IMR-90 (cell line): ENCODE measurements at regions not wholly inside any gene's neighbourhood (a gene's known extent, or its start where the extent isn't known, plus 50 kb on each side); places are given as distances from the start of the nearest gene placed in this dataset.

Experiments
- ATAC-seq: fragments of 200-7000 bp; cut with Tn5 transposase; 2 replicates; pipeline ENCODE4 v1.9.1; 2020; ENCODE audit warnings: low read depth, mild to moderate bottlenecking, moderate library complexity
- BruUV-seq: library from RNA; stranded (reverse); fragments of 400-500 nt; replicated peaks from 2 replicates; lab custom pipeline; 2021; lab: Mats Ljungman, UMichigan
- CTCF ChIA-PET: fragments of 300-600 bp; formaldehyde crosslinking; extraction: SDS; loops from one replicate; lab custom pipeline; 2021; ENCODE audit warnings: antibody characterized with exemption; lab: Yijun Ruan, JAX
- POLR2A ChIA-PET: fragments of 300-600 bp; sonication (Branson Sonifier 250); formaldehyde crosslinking; loops from one replicate; lab custom pipeline; 2022; ENCODE audit warnings: antibody characterized with exemption; ENCODE audit not compliant: unreplicated experiment; lab: Charles Lee
- DNase-seq: peaks from one replicate; pipeline ENCODE4 v3.0.0; 2013
- H2AFZ ChIP-seq: replicated peaks from 2 replicates; pipeline ENCODE3; 2013; ENCODE audit warnings: low read length, mild to moderate bottlenecking; ENCODE audit not compliant: poor library complexity
- H2AK5ac ChIP-seq: 2 replicates; pipeline ENCODE4 v1.6.1; 2013; ENCODE audit warnings: low read depth, low read length, inconsistent platforms
- H2AK9ac ChIP-seq: replicated peaks from 2 replicates; pipeline ENCODE3; 2013; ENCODE audit warnings: mild to moderate bottlenecking, low read depth, low read length, moderate library complexity; ENCODE audit not compliant: poor library complexity
- H2BK120ac ChIP-seq: 2 replicates; pipeline ENCODE4 v1.6.1; 2013; ENCODE audit warnings: low read depth, low read length, inconsistent platforms
- H2BK15ac ChIP-seq: 3 replicates; pipeline ENCODE4 v1.6.1; 2013; ENCODE audit warnings: low read depth, low read length, inconsistent platforms
- H2BK20ac ChIP-seq: 2 replicates; pipeline ENCODE4 v1.6.1; 2013; ENCODE audit warnings: low read depth, mild to moderate bottlenecking, inconsistent platforms, low read length, moderate library complexity
- H2BK5ac ChIP-seq: 2 replicates; pipeline ENCODE4 v1.6.1; 2013; ENCODE audit warnings: mild to moderate bottlenecking, low read depth, low read length, inconsistent platforms; ENCODE audit not compliant: poor library complexity, severe bottlenecking
- H3K14ac ChIP-seq: replicated peaks from 2 replicates; pipeline ENCODE4 v1.6.1; 2013; ENCODE audit warnings: low read depth, low read length, inconsistent platforms
- H3K18ac ChIP-seq: 2 replicates; pipeline ENCODE4 v1.6.1; 2013; ENCODE audit warnings: low read depth, low read length, control low read depth
- H3K23ac ChIP-seq: 2 replicates; pipeline ENCODE4 v1.6.1; 2013; ENCODE audit warnings: low read depth, low read length, inconsistent platforms
- H3K27ac ChIP-seq: 2 replicates; pipeline ENCODE4 v1.5.1; 2013; ENCODE audit warnings: mild to moderate bottlenecking, control low read depth, low read length; ENCODE audit not compliant: insufficient read depth
- H3K27me3 ChIP-seq: 2 replicates; pipeline ENCODE4 v1.6.1; 2013; ENCODE audit warnings: low read length; ENCODE audit not compliant: control insufficient read depth, insufficient read depth
- H3K36me3 ChIP-seq: 2 replicates; pipeline ENCODE4 v1.6.1; 2013; ENCODE audit warnings: low read length, mixed read lengths; ENCODE audit not compliant: control insufficient read depth, insufficient read depth
- H3K4ac ChIP-seq: 2 replicates; pipeline ENCODE4 v1.6.1; 2013; ENCODE audit warnings: low read depth, low read length, inconsistent platforms
- H3K4me1 ChIP-seq: 2 replicates; pipeline ENCODE4 v1.6.1; 2013; ENCODE audit warnings: low read length, mixed read lengths; ENCODE audit not compliant: control insufficient read depth, insufficient read depth
- H3K4me2 ChIP-seq: 2 replicates; pipeline ENCODE4 v1.6.1; 2013; ENCODE audit warnings: low read depth, mild to moderate bottlenecking, control low read depth, low read length, moderate library complexity
- H3K4me3 ChIP-seq: 2 replicates; pipeline ENCODE4 v1.5.1; 2013; ENCODE audit warnings: low read depth, mild to moderate bottlenecking, control low read depth, low read length, moderate library complexity; ENCODE audit not compliant: insufficient read depth
- H3K56ac ChIP-seq: 2 replicates; pipeline ENCODE4 v1.6.1; 2013; ENCODE audit warnings: low read length, inconsistent platforms; ENCODE audit not compliant: insufficient read depth; ENCODE audit errors: extremely low read depth
- H3K79me1 ChIP-seq, 2 experiments: 2 replicates each; pipeline ENCODE4 v1.6.1; 2013; ENCODE audit warnings: low read length in 2 of 2, inconsistent platforms in 1 of 2, low read depth in 1 of 2
- H3K9ac ChIP-seq: 2 replicates; pipeline ENCODE4 v1.6.1; 2013; ENCODE audit warnings: low read depth, low read length, control low read depth
- H3K9me1 ChIP-seq: 2 replicates; pipeline ENCODE4 v1.6.1; 2013; ENCODE audit warnings: low read length, inconsistent platforms; ENCODE audit not compliant: insufficient read depth
- H3K9me3 ChIP-seq: 2 replicates; pipeline ENCODE4 v1.6.1; 2013; ENCODE audit warnings: low read length; ENCODE audit not compliant: control insufficient read depth, insufficient read depth
- H4K20me1 ChIP-seq: 2 replicates; pipeline ENCODE4 v1.6.1; 2013; ENCODE audit warnings: low read length, inconsistent platforms; ENCODE audit not compliant: insufficient read depth
- H4K5ac ChIP-seq: 2 replicates; pipeline ENCODE4 v1.6.1; 2013; ENCODE audit warnings: mild to moderate bottlenecking, low read depth, low read length, control low read depth
- H4K8ac ChIP-seq, 2 experiments: 2 replicates each; pipeline ENCODE4 v1.6.1; 2013; ENCODE audit warnings: low read depth in 2 of 2, low read length in 2 of 2, control low read depth in 1 of 2, inconsistent platforms in 1 of 2
- H4K91ac ChIP-seq: 2 replicates; pipeline ENCODE4 v1.6.1; 2013; ENCODE audit warnings: low read depth, low read length, inconsistent platforms; ENCODE audit not compliant: insufficient read depth
- MAZ ChIP-seq: IDR thresholded peaks from 2 replicates; pipeline ENCODE4 v1.6.1; 2012; ENCODE audit warnings: low read depth, mild to moderate bottlenecking, low read length, improper control_type of control experiment, moderate library complexity, borderline replicate concordance
- NFE2L2 ChIP-seq: fragments of 150-350 bp; IDR thresholded peaks from 2 replicates; pipeline ENCODE4 v1.6.1; 2016; ENCODE audit warnings: low read depth, mild to moderate bottlenecking, low read length
- RAD21 ChIP-seq: IDR thresholded peaks from 2 replicates; pipeline ENCODE4 v1.6.1; 2012; ENCODE audit warnings: low read length, improper control_type of control experiment
- WGBS, 2 experiments: methylation state at CpG; one replicate each; pipeline versions ENCODE4 v1.1.5 to v1.1.7; 2013; ENCODE audit warnings: missing lambda C conversion rate in 2 of 2; ENCODE audit not compliant: insufficient read length in 1 of 2; ENCODE audit errors: extremely low coverage in 2 of 2; 5-methylcytosine and 5-hydroxymethylcytosine counted together
- dilution Hi-C: fragments of 300-500 bp; cut with HindIII; formaldehyde crosslinking; loops from one replicate; pipeline ENCODE4 v1.14.3; 2018; ENCODE audit warnings: low sequenced_read_pairs; ENCODE audit not compliant: unreplicated experiment
- in situ Hi-C: fragments of 300-500 bp; cut with MboI; formaldehyde crosslinking; loops from 3 replicates; pipeline ENCODE4 v1.14.3; 2019; ENCODE audit warnings: low sequenced_read_pairs, inconsistent platforms, mixed read lengths
- intact Hi-C: fragments of 100-400 bp; cut with micrococcal nuclease; formaldehyde crosslinking; loops from 2 replicates; pipeline ENCODE4 v1.10.0; 2022
- TF ChIP-seq, protein P1 (sequence below): conservative IDR thresholded peaks from 2 replicates; pipeline ENCODE4 v1.5.1; 2012; ENCODE audit warnings: mild to moderate bottlenecking, low read depth, low read length, improper control_type of control experiment

DNA sequence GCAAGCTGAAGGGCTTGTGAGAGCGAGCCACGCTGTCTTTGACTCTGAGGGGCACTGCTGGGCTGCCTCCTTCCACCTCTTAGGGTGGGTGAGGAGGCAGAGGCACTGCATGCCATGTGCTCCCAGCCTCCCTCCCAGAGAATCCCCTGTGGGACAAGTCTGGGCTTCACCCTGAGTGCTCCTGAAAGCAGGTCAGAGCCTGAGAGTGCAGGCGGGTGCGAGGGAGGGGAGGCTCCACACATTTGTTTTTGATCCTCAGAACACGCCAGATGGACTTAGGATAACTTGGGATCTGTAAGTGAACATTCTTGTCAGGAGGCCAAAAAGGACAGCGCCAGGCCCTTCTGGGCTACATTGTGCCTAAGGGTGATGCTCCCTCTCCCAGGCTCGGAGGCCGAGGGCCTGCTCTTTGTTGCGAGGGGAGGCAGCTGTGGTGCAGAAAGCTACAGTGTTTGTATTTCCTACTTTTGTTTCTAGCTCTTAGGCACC lies 155.4 kb downstream of the TMX1 start:
- H2BK120ac ChIP-seq = peak overlapping the region; percentile 96
- H2BK15ac ChIP-seq = peak overlapping the region; percentile 99
- H3K9me1 ChIP-seq = peaks cover 17% of the 10 kb centered on the region
- intact Hi-C loops (loop anchor here (2.0 to 10.0 kb wide), 4 partner anchors 27 to 379 kb away; no protein-coding TSS in a partner anchor), dilution Hi-C loops (no loop called here), in situ Hi-C loops (no loop called here)
- no peak overlapping the region for H3K4me3 ChIP-seq
- peaks cover 0 to 28% of the 10 kb centered on the region in 2 experiments; a peak in 2 of 4 replicates for H3K79me1 ChIP-seq
- H3K4me2 ChIP-seq = peak overlapping the region; percentile 47
- TF ChIP-seq MAZ = peak; percentile 39; the same call in 1 of the 2 replicates
- TF ChIP-seq NFE2L2 = no peak
- TF ChIP-seq, protein P1, sequence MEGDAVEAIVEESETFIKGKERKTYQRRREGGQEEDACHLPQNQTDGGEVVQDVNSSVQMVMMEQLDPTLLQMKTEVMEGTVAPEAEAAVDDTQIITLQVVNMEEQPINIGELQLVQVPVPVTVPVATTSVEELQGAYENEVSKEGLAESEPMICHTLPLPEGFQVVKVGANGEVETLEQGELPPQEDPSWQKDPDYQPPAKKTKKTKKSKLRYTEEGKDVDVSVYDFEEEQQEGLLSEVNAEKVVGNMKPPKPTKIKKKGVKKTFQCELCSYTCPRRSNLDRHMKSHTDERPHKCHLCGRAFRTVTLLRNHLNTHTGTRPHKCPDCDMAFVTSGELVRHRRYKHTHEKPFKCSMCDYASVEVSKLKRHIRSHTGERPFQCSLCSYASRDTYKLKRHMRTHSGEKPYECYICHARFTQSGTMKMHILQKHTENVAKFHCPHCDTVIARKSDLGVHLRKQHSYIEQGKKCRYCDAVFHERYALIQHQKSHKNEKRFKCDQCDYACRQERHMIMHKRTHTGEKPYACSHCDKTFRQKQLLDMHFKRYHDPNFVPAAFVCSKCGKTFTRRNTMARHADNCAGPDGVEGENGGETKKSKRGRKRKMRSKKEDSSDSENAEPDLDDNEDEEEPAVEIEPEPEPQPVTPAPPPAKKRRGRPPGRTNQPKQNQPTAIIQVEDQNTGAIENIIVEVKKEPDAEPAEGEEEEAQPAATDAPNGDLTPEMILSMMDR = 0 out of 2 replicates have a peak, but pooled peaks have one; percentile 19
- TF ChIP-seq RAD21 = peak; percentile 28; the same call in 1 of the 2 replicates
- BruUV-seq = no TSS peak
- H3K18ac ChIP-seq = peak overlapping the region; percentile 96
- H3K4me1 ChIP-seq = peaks cover 27% of the 10 kb centered on the region
- H2AK5ac ChIP-seq = peak overlapping the region; percentile 100
- WGBS, 2 experiments = 0% methylated on average over 2 of the region's 9 CpGs; no CpG with 5 or more reads in 1 of the 2 experiments
- H3K27ac ChIP-seq = peak overlapping the region; percentile 91
- peak overlapping the region; percentile 77 for H3K9ac ChIP-seq
- POLR2A ChIA-PET = interaction anchor here (1.5 kb wide), 1 partner anchor 47 kb away, joined by 5 read pairs; no protein-coding TSS in a partner anchor
- H3K56ac ChIP-seq = peak overlapping the region; percentile 99
- ATAC-seq = peak; percentile 61
- H3K14ac ChIP-seq = peak overlapping the region; percentile 99
- peak; percentile 89 for DNase-seq
- H2BK5ac ChIP-seq = peak overlapping the region; percentile 98
- H4K5ac ChIP-seq = peak overlapping the region; percentile 87
- no peaks in the 10 kb centered on the region for H4K20me1 ChIP-seq
- peak overlapping the region; percentile 100 for H3K4ac ChIP-seq
- H4K91ac ChIP-seq = peak overlapping the region; percentile 98
- CTCF ChIA-PET = interaction anchor here (0.6 to 1.0 kb wide), 3 partner anchors 15 to 384 kb away, joined by 3 read pairs; no protein-coding TSS in a partner anchor
- H3K9me3 ChIP-seq = no peaks in the 10 kb centered on the region
- peak overlapping the region; percentile 68 to 99 for H4K8ac ChIP-seq
- peak overlapping the region; percentile 85 for H2AFZ ChIP-seq
- H3K23ac ChIP-seq = peak overlapping the region; percentile 98
- peak overlapping the region; percentile 98 for H2AK9ac ChIP-seq
- H2BK20ac ChIP-seq = peak overlapping the region; percentile 100
- no peaks in the 10 kb centered on the region for H3K27me3 ChIP-seq
- H3K36me3 ChIP-seq = no peaks in the 10 kb centered on the region
